ENCODE measurements at regions not wholly inside any gene's neighbourhood (a gene's known extent, or its start where the extent isn't known, plus 50 kb on each side); places are given as distances from the start of the nearest gene placed in this dataset.

- no peak for TF ChIP-seq EZH2 (IDR thresholded peaks at IDR 0.05; ENCODE audit: insufficient read depth, poor library complexity, severe bottlenecking)
- TF ChIP-seq EZH2phosphoT487 (IDR thresholded peaks at IDR 0.05; ENCODE audit: insufficient read depth, low read depth), result no peak
Measured at GRCh38 chr3:168485936-168486335, 390.2 kb upstream of the GOLIM4 start.

All from GM23248 (cell line).